GM13977 (cell line): ENCODE measurements at regions not wholly inside any gene's neighbourhood (a gene's known extent, or its start where the extent isn't known, plus 50 kb on each side); places are given as distances from the start of the nearest gene placed in this dataset.

Experiments used
- DNase-seq: peaks from one replicate; pipeline ENCODE4 v3.0.0; 2012; ENCODE audit warnings: low spot score
- CTCF ChIP-seq: IDR thresholded peaks from 2 replicates; pipeline ENCODE4 v1.5.1; 2012; ENCODE audit warnings: mild to moderate bottlenecking, control low read depth; ENCODE audit not compliant: insufficient read depth; ENCODE audit errors: extremely low read depth, missing control alignments
- in situ Hi-C: fragments of 300-500 bp; cut with MboI; formaldehyde crosslinking; loops from one replicate; pipeline ENCODE4 v1.12.0; 2022; ENCODE audit warnings: low sequenced_read_pairs, low pct_unique_long_range_greater_than_20kb, mixed read lengths, inconsistent platforms; ENCODE audit not compliant: unreplicated experiment

- in situ Hi-C loops, result no loop called here
- no peak for DNase-seq
Observed at GRCh38 chr18:31213641-31214040, 51.0 kb upstream of the DSC1 start.

GRCh38 chr18:31217038-31217849, 54.6 kb upstream of the DSC1 start:
- no peak for TF ChIP-seq CTCF
- no peak for DNase-seq
- in situ Hi-C loops, result no loop called here

More at GRCh38 chr18:31213641-31214040, 51.0 kb upstream of the DSC1 start:
- no peak for TF ChIP-seq CTCF

GRCh38 chr18:31218671-31219383, 56.2 kb upstream of the DSC1 start:
- in situ Hi-C loops, result no loop called here
- no peak for TF ChIP-seq CTCF
- DNase-seq, result no peak

GRCh38 chr18:31219395-31219794, 56.7 kb upstream of the DSC1 start:
- TF ChIP-seq CTCF, result no peak
- no peak for DNase-seq
- in situ Hi-C loops, result no loop called here

GRCh38 chr18:31223371-31223770, 60.7 kb upstream of the DSC1 start:
- in situ Hi-C loops, result no loop called here
- no peak for TF ChIP-seq CTCF
- DNase-seq, result no peak

GRCh38 chr18:31225668-31226067, 63.0 kb upstream of the DSC1 start:
- TF ChIP-seq CTCF, result no peak
- in situ Hi-C loops, result no loop called here
- no peak for DNase-seq
